Muscle layer of duodenum (tissue), 2 donors: ENCODE measurements at regions not wholly inside any gene's neighbourhood (a gene's known extent, or its start where the extent isn't known, plus 50 kb on each side); places are given as distances from the start of the nearest gene placed in this dataset.

ENCODE experiments used
- H3K27ac ChIP-seq: one replicate; pipeline ENCODE4 v1.7.0; 2013; ENCODE audit warnings: mild to moderate bottlenecking, low read length
- H3K27me3 ChIP-seq: one replicate; pipeline ENCODE4 v1.7.0; 2013; ENCODE audit warnings: low read depth, mild to moderate bottlenecking, control low read depth, low read length
- H3K36me3 ChIP-seq, 2 donors: one replicate each; pipeline ENCODE4 v1.7.0; 2013; ENCODE audit warnings: low read length in 2 of 2, control low read depth in 1 of 2, mild to moderate bottlenecking in 1 of 2; ENCODE audit not compliant: insufficient read depth in 2 of 2, control insufficient read depth in 1 of 2
- H3K4me1 ChIP-seq, 2 donors: one replicate each; pipeline ENCODE4 v1.7.0; 2013; ENCODE audit warnings: low read length in 2 of 2, mild to moderate bottlenecking in 2 of 2, control low read depth in 1 of 2, moderate library complexity in 1 of 2; ENCODE audit not compliant: insufficient read depth in 2 of 2, control insufficient read depth in 1 of 2
- H3K4me3 ChIP-seq, 2 donors: one replicate each; pipeline ENCODE4 v1.7.0; 2013; ENCODE audit warnings: low read length in 2 of 2, low read depth in 1 of 2, mild to moderate bottlenecking in 1 of 2
- H3K9me3 ChIP-seq, 2 donors: one replicate each; pipeline ENCODE4 v1.7.0; 2013; ENCODE audit warnings: low read length in 2 of 2, control low read depth in 1 of 2, mild to moderate bottlenecking in 1 of 2; ENCODE audit not compliant: control insufficient read depth in 1 of 2
- donor health status: healthy.

DNA sequence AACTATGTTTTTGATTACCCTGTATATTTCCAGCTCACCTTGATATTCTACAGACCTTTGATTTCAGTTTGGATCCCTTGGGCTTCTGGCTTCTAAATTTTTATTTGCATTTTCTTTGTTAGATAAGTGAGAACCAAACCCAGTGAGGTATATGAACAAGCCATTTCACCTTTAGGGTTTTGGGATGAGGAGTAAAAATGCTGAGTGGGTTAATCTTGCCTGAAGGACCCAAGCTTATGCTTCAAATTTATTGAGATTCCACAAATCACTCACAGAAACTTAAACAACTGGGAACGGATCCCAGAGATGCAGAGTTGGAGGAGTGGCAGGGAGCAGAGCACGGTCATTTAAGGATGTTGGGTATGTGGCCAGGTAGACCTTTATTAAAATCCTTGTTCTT, 263.3 kb upstream of the BMP2 start:
- no peak overlapping the region for H3K4me3 ChIP-seq
- H3K27ac ChIP-seq: no peak overlapping the region
- H3K4me1 ChIP-seq: no peaks in the 10 kb centered on the region
- H3K27me3 ChIP-seq: no peaks in the 10 kb centered on the region
- H3K9me3 ChIP-seq: no peaks in the 10 kb centered on the region
- H3K36me3 ChIP-seq: no peaks in the 10 kb centered on the region

DNA sequence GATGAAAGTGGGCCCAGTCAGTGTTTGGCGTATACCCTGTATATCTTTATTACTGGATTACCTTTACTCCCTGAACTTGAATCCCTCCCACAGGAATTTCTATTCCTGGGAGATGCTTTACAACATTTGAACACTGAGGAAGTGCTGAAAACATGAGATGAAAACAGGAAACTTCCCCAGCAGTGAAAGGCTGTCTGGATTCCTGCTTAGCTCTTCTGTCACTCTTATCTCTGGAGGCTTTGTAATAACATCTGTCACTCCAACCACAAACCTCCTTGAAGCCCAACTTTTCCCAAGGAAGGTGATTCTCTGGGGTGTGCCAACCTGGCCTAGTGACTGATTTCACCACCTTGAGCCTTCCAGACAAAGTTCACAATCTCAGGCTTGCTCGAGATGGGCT, 264.5 kb upstream of the BMP2 start:
- no peaks in the 10 kb centered on the region for H3K4me1 ChIP-seq
- H3K27me3 ChIP-seq: no peaks in the 10 kb centered on the region
- no peaks in the 10 kb centered on the region for H3K36me3 ChIP-seq
- H3K27ac ChIP-seq: no peak overlapping the region
- no peak overlapping the region for H3K4me3 ChIP-seq
- peaks cover 0 to 3% of the 10 kb centered on the region in 2 donors for H3K9me3 ChIP-seq

DNA sequence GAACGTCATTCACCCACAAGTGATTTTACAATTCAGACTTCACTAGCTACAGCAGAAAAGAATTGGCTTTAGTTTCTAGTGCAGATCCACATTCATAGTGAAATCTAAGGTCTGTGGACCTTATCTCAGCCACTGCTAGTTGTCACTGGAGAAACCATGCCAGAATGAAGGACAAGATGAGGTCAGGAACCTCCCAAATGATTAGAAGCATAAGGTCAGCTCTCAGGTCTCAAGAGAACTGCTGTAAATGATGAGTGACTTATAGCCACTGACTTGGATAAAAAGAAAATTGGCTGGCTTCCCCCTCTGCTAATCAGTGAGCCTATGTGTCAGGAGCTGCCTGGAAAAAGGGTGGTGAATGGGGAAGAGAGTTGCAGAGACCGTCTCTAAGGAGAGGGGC, 265.3 kb upstream of the BMP2 start:
- H3K4me1 ChIP-seq: no peaks in the 10 kb centered on the region
- H3K4me3 ChIP-seq: no peak overlapping the region
- no peaks in the 10 kb centered on the region for H3K36me3 ChIP-seq
- H3K27ac ChIP-seq: no peak overlapping the region
- H3K9me3 ChIP-seq: peaks cover 0 to 3% of the 10 kb centered on the region in 2 donors
- H3K27me3 ChIP-seq: no peaks in the 10 kb centered on the region

DNA sequence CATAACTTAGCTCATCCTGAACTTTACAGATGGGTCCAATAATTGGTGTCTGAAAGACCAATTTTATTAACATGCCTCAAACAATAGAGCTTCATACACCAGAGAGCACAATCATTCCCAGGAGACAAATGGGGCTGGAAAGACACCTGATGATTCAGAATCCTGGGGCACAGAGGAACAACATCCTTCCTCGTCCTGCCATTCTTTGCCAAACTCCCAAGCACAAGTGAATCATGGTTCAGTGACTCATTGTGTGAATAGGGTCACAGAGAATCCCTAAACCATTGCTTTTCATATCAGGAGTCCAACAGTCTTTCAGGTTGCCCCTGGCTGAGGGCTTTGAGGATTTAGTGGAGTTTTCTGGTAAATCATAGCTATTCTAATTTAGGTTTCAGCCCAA, 266.4 kb upstream of the BMP2 start:
- H3K27me3 ChIP-seq: no peaks in the 10 kb centered on the region

DNA sequence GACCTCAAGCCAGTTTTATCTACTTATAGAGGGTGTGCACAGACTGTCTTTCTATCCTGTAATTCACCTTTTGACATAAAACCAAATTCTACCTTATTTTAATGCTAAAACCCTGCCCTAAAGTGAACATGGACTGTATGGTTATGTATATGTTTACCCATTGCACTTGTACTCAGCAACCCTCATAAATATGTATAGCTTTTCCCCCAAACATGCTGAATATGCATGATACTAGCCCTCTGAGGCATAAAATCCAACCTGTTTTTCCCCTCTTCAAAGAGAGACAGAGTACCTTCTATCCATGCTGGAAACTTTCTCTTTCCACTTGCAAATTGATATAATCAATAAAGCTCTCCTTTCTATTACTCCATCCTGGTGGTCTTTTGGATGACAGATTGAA, 267.9 kb upstream of the BMP2 start:
- no peaks in the 10 kb centered on the region for H3K4me1 ChIP-seq
- no peak overlapping the region for H3K4me3 ChIP-seq
- no peak overlapping the region for H3K27ac ChIP-seq
- H3K9me3 ChIP-seq: peaks cover 0 to 3% of the 10 kb centered on the region in 2 donors
- no peaks in the 10 kb centered on the region for H3K27me3 ChIP-seq
- no peaks in the 10 kb centered on the region for H3K36me3 ChIP-seq

More for the DNA sequence above, 266.4 kb upstream of the BMP2 start:
- H3K9me3 ChIP-seq: peaks cover 0 to 3% of the 10 kb centered on the region in 2 donors
- no peaks in the 10 kb centered on the region for H3K36me3 ChIP-seq
- no peak overlapping the region for H3K27ac ChIP-seq
- H3K4me3 ChIP-seq: no peak overlapping the region
- no peaks in the 10 kb centered on the region for H3K4me1 ChIP-seq

DNA sequence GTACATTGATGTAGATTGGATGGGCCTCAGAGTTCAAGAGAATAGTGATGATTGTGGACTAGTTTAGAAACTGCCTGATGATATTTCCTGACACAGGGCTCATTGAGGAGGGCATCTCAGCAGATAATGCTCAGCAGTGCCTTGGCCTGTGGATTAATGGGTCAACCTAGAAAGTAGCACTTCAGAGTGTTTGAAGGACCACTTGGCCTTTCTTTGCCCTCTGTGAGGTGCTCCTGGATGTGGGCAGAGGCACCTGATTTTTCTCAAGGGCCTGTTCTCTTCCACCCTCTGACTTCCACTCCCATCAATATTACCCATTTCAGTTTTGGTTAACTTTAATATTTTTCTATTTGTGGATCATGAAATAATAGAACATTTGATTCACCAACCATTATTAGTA, 270.6 kb upstream of the BMP2 start:
- Histone ChIP-seq H3K27me3 (no peaks in the 10 kb centered on the region), H3K4me1 (no peaks in the 10 kb centered on the region), H3K9me3 (peaks cover 0 to 3% of the 10 kb centered on the region in 2 donors), H3K36me3 (peaks cover 0 to 6% of the 10 kb centered on the region in 2 donors), H3K27ac (no peak overlapping the region), H3K4me3 (no peak overlapping the region)

DNA sequence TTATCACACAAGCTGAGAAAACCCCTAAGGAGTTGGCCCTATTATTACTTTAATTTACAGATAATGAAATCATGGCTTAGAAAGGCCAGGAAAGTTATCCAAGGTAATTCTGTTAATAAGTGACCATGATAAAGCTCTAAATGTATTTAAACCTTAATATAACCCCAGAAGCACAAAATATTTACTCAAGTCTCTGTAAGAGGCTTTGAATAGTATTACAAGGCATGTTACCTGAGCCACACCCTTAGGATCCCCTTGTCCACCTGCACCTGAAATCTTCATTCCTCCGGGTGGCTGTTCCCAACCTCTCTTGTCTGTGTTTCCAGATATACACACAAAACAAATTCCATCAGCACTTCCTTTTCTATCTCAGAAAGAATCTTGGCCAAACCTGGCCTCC, 271.6 kb upstream of the BMP2 start:
- Histone ChIP-seq H3K4me3 (no peak overlapping the region), H3K9me3 (peaks cover 0 to 3% of the 10 kb centered on the region in 2 donors), H3K36me3 (peaks cover 0 to 6% of the 10 kb centered on the region in 2 donors), H3K27me3 (no peaks in the 10 kb centered on the region), H3K27ac (no peak overlapping the region), H3K4me1 (no peaks in the 10 kb centered on the region)

DNA sequence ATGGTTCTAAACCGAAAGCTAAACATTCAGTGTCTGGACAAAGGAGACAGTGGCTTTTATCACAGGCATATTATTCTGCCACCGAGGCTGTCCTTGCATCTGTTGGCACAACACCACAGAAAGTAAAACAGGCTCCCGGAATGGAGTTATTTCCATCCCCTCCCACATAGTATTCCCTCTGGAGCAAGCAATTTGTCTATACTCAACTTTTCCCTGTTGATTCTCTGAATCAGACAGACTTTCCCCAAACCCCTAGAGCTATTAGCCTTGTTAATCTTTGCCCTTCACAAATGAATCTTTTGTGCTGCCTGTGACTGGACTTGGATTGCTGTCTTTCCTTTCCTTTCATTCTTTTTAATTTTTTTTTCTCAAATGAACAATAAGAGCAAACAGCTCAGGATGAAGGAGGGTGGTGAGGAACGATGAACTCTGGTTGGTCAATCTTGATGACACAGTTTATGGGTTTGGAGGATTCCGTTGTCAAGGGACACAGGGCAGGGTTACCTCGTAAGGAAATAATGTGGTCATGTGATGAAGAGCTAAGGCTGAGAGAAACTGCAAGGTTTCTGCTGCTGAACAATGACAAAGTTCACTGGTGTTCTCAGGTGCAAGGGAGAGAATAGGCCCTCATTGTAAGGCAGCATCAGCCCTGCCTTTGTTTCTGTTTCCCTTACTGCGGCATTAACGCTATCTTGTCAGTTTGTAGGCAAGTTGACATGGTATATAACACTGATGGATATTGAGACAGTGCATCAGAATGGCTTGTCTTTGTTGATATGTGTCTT, 275.0 kb upstream of the BMP2 start:
- Histone ChIP-seq H3K4me3 (no peak overlapping the region), H3K36me3 (peaks cover 0 to 6% of the 10 kb centered on the region in 2 donors), H3K4me1 (no peaks in the 10 kb centered on the region), H3K27me3 (no peaks in the 10 kb centered on the region), H3K27ac (no peak overlapping the region), H3K9me3 (no peaks in the 10 kb centered on the region)

DNA sequence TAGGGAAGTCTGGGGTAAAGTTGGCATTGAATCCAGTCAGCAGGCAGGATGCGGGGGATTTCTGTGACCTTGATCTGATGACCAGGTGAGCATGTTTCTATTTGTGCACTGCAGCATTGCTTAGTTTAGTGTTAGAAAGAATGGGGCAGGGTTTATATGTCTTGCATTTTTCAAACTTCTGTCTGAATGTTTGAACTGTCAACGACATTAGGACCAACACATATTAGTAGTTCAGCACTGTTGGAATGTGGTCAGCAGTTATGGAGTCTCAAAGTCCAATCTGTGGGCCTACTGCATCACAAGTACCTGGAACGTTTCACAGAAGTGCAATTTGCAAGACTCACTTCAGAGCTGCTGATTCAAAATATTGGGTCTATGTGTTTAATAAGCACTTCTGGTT, 276.6 kb upstream of the BMP2 start:
- Histone ChIP-seq H3K27ac (no peak overlapping the region), H3K27me3 (no peaks in the 10 kb centered on the region), H3K4me3 (no peak overlapping the region), H3K9me3 (no peaks in the 10 kb centered on the region), H3K36me3 (peaks cover 0 to 6% of the 10 kb centered on the region in 2 donors), H3K4me1 (no peaks in the 10 kb centered on the region)

DNA sequence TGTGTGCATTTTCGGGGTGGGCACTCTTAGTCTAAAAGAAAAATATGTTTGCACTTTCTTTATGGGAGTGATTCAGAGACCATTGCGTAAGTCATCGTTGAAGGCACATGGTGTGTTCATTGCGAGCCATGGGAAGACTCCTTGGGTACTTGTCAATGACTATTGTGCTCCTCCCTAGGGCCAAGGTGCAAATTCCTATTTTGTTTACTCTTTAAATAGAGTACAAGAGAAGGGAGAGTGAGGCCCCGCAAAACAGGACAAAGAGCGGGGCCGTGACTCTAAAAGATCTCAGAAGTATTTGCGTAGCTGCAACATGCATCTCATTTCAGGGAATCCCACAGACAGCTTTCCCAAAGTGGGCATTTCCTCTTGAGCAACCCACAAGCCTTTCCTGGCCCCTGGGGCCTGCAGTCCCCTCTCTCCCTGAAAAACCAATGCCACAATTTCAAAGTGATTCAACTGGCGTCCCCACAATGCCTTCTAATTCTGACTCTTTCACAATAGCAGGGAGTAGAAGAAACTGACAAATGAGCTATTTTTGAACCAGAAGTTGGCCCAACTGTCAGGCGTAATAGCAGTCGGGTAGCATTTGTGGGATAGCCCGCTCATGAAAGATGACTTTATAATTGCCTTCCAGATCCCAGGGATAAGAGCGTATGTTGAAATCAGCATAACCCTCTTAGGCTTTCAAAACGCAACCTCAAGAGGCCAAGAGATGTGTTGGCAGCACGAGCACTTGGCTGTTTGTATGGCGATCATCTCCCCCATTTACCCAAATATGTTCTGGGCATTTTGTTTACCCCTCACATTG, 277.9 kb upstream of the BMP2 start:
- Histone ChIP-seq H3K4me1 (no peaks in the 10 kb centered on the region), H3K9me3 (no peaks in the 10 kb centered on the region), H3K4me3 (no peak overlapping the region), H3K36me3 (peaks cover 0 to 6% of the 10 kb centered on the region in 2 donors), H3K27me3 (no peaks in the 10 kb centered on the region), H3K27ac (no peak overlapping the region)

DNA sequence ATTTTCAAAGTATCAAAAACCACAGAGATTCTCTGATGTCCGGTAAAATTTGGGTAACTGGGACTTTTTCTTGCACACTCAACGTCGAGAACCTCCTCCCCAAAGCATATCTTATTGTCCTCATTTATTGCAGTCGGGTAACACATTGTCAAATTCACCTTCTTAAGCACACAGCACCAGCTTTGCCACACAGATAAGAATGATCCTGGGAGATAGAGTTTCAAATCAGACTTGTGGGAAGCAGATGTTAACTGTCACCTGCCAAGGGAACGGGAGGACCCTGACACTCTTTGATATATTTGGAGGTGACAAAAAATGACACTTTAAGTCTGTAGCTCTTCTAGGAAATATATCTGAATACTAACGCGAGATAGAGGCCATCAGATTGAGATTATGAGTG, 282.1 kb upstream of the BMP2 start:
- Histone ChIP-seq H3K27me3 (no peaks in the 10 kb centered on the region), H3K27ac (no peak overlapping the region), H3K4me1 (no peaks in the 10 kb centered on the region), H3K9me3 (no peaks in the 10 kb centered on the region), H3K36me3 (no peaks in the 10 kb centered on the region), H3K4me3 (no peak overlapping the region)
